Activated T-cell treated with anti-CD3 and anti-CD28 coated beads, Interleukin-2, amount 50 U/mL, for 1 hour (primary cell): ENCODE measurements at regions not wholly inside any gene's neighbourhood (a gene's known extent, or its start where the extent isn't known, plus 50 kb on each side); places are given as distances from the start of the nearest gene placed in this dataset.
"Not testable (repeated sequence)": the region's sequence is repeated elsewhere in the genome, so short reads cannot be mapped to it uniquely, and the experiment has no call there.

Source experiments
- DNase-seq: peaks from one replicate; pipeline ENCODE4 v3.0.0-alpha.2; 2020

- DNase-seq = no peak
Measured at GRCh38 chr2:240191001-240191400, 50.5 kb upstream of the OTOS start.

GRCh38 chr2:240192661-240193060 is 52.2 kb upstream of the OTOS start:
- DNase-seq = no peak

- not testable (repeated sequence) for DNase-seq
Measured at GRCh38 chr2:240194341-240194762, 53.9 kb upstream of the OTOS start.

GRCh38 chr2:240195316-240195861 is 54.9 kb upstream of the OTOS start:
- no peak for DNase-seq

GRCh38 chr2:240196716-240197461 is 56.4 kb upstream of the OTOS start:
- DNase-seq = no peak

- DNase-seq = no peak
Measured at GRCh38 chr2:240197462-240198139, 57.1 kb upstream of the OTOS start.

GRCh38 chr2:240198226-240198625 is 57.8 kb upstream of the OTOS start:
- no peak for DNase-seq

- no peak for DNase-seq
Measured at GRCh38 chr2:240199133-240199870, 58.8 kb upstream of the OTOS start.

- no peak for DNase-seq
Measured at GRCh38 chr2:240200230-240201051, 60.0 kb upstream of the OTOS start.

GRCh38 chr2:240201866-240202265 is 61.4 kb upstream of the OTOS start:
- no peak for DNase-seq

- DNase-seq = no peak
Measured at GRCh38 chr2:240202586-240202985, 62.1 kb upstream of the OTOS start.

GRCh38 chr2:240203031-240203787 is 62.8 kb upstream of the OTOS start:
- no peak for DNase-seq

- DNase-seq = no peak
Measured at GRCh38 chr2:240203788-240204270, 63.4 kb upstream of the OTOS start.

- no peak for DNase-seq
Measured at GRCh38 chr2:240204431-240205276, 64.2 kb upstream of the OTOS start.

GRCh38 chr2:240205348-240205747 is 64.9 kb upstream of the OTOS start:
- no peak for DNase-seq

- DNase-seq = no peak
Measured at GRCh38 chr2:240205772-240206171, 65.3 kb upstream of the OTOS start.

GRCh38 chr2:240206630-240207029 is 66.2 kb upstream of the OTOS start:
- no peak for DNase-seq

- no peak for DNase-seq
Measured at GRCh38 chr2:240207661-240208060, 67.2 kb upstream of the OTOS start.

GRCh38 chr2:240208096-240208495 is 67.6 kb upstream of the OTOS start:
- DNase-seq = no peak

GRCh38 chr2:240208631-240209211 is 68.3 kb upstream of the OTOS start:
- DNase-seq = no peak
